ENCODE measurements at regions not wholly inside any gene's neighbourhood (a gene's known extent, or its start where the extent isn't known, plus 50 kb on each side); places are given as distances from the start of the nearest gene placed in this dataset.

- Histone ChIP-seq H3K36me3 (ENCODE audit: insufficient read depth, insufficient read length, low read length) (no peaks in the 10 kb centered on the region), H3K9ac (ENCODE audit: insufficient read length, low read depth) (no peak overlapping the region), H3K9me3 (ENCODE audit: insufficient read depth, low read length) (no peaks in the 10 kb centered on the region), H3K4me1 (ENCODE audit: insufficient read depth, insufficient read length) (no peaks in the 10 kb centered on the region), H3K27me3 (ENCODE audit: insufficient read depth, insufficient read length) (no peaks in the 10 kb centered on the region), H3K4me3 (ENCODE audit: insufficient read length, low read depth) (no peak overlapping the region)
- TF ChIP-seq ZNF274 (IDR thresholded peaks at IDR 0.05; ENCODE audit: low read depth, low read length) (no peak), SUZ12 (IDR thresholded peaks at IDR 0.05; ENCODE audit: extremely low read depth, insufficient read depth, insufficient read length) (no peak), YY1 (IDR thresholded peaks at IDR 0.05; ENCODE audit: insufficient read depth, insufficient read length) (no peak)
- no peak for DNase-seq (ENCODE audit: low read depth, low spot score)
These were observed 114.6 kb downstream of the CYB561 start for GRCh38 chr17:63331301-63332061.

DNA sequence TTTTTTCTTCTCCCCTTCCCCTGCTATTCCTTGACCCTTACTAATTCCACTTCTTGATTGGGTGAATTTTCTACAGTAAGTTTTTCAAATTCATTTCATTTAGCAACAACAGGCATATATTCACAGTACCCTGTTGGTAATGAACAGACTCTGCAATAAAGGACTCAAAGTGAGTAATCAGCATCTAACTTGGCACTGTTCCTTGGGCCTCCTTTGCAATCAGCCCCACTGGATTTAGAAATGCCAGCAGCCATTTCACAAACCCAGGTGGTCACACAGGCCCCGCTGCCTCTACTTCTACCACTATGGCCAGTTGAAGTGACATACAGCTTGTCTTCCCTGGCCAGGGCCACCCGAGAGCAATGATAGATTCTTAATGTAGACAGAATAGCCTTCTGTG, 113.8 kb downstream of the CYB561 start:
- Histone ChIP-seq H3K4me1 (ENCODE audit: insufficient read depth, insufficient read length) (no peaks in the 10 kb centered on the region), H3K27me3 (ENCODE audit: insufficient read depth, insufficient read length) (no peaks in the 10 kb centered on the region), H3K9ac (ENCODE audit: insufficient read length, low read depth) (no peak overlapping the region), H3K4me3 (ENCODE audit: insufficient read length, low read depth) (no peak overlapping the region), H3K36me3 (ENCODE audit: insufficient read depth, insufficient read length, low read length) (no peaks in the 10 kb centered on the region), H3K9me3 (ENCODE audit: insufficient read depth, low read length) (no peaks in the 10 kb centered on the region)
- no peak for DNase-seq (ENCODE audit: low read depth, low spot score)
- TF ChIP-seq YY1 (IDR thresholded peaks at IDR 0.05; ENCODE audit: insufficient read depth, insufficient read length) (no peak), ZNF274 (IDR thresholded peaks at IDR 0.05; ENCODE audit: low read depth, low read length) (no peak), SUZ12 (IDR thresholded peaks at IDR 0.05; ENCODE audit: extremely low read depth, insufficient read depth, insufficient read length) (no peak)

GRCh38 chr17:63333869-63334268, 112.2 kb downstream of the CYB561 start:
- H3K9ac ChIP-seq (ENCODE audit: insufficient read length, low read depth), result no peak overlapping the region
- no peaks in the 10 kb centered on the region for H3K9me3 ChIP-seq (ENCODE audit: insufficient read depth, low read length)
- no peaks in the 10 kb centered on the region for H3K36me3 ChIP-seq (ENCODE audit: insufficient read depth, insufficient read length, low read length)
- no peak overlapping the region for H3K4me3 ChIP-seq (ENCODE audit: insufficient read length, low read depth)
- H3K4me1 ChIP-seq (ENCODE audit: insufficient read depth, insufficient read length), result no peaks in the 10 kb centered on the region
- H3K27me3 ChIP-seq (ENCODE audit: insufficient read depth, insufficient read length), result no peaks in the 10 kb centered on the region
- TF ChIP-seq YY1 (IDR thresholded peaks at IDR 0.05; ENCODE audit: insufficient read depth, insufficient read length), result no peak
- no peak for TF ChIP-seq ZNF274 (IDR thresholded peaks at IDR 0.05; ENCODE audit: low read depth, low read length)
- no peak for TF ChIP-seq SUZ12 (IDR thresholded peaks at IDR 0.05; ENCODE audit: extremely low read depth, insufficient read depth, insufficient read length)
- DNase-seq (ENCODE audit: low read depth, low spot score), result no peak

GRCh38 chr17:63335831-63336230, 110.3 kb downstream of the CYB561 start:
- peaks cover 3% of the 10 kb centered on the region for H3K36me3 ChIP-seq (ENCODE audit: insufficient read depth, insufficient read length, low read length)
- H3K4me3 ChIP-seq (ENCODE audit: insufficient read length, low read depth), result no peak overlapping the region
- no peak overlapping the region for H3K9ac ChIP-seq (ENCODE audit: insufficient read length, low read depth)
- no peaks in the 10 kb centered on the region for H3K9me3 ChIP-seq (ENCODE audit: insufficient read depth, low read length)
- no peak for TF ChIP-seq ZNF274 (IDR thresholded peaks at IDR 0.05; ENCODE audit: low read depth, low read length)
- DNase-seq (ENCODE audit: low read depth, low spot score), result no peak
- no peaks in the 10 kb centered on the region for H3K4me1 ChIP-seq (ENCODE audit: insufficient read depth, insufficient read length)
- H3K27me3 ChIP-seq (ENCODE audit: insufficient read depth, insufficient read length), result no peaks in the 10 kb centered on the region

DNA sequence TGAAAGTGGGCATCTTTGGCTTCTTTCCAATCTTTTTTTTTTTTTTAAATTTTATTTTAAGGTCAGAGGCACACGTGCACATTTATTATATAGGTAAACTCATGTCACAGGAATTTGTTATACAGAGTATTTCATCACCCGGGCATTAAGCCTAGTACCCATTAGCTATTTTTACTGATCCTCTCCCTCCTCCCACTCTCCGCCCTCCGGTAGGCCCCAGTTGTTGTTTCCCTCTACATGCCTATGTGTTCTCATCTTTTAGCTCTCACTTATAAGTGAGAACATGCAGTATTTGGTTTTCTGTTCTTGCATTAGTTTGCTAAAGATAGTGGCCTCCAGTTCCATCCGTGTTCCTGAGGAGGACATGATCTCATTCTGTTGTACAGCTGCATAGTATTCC, 108.5 kb downstream of the CYB561 start:
- no peaks in the 10 kb centered on the region for H3K4me1 ChIP-seq (ENCODE audit: insufficient read depth, insufficient read length)
- no peak overlapping the region for H3K9ac ChIP-seq (ENCODE audit: insufficient read length, low read depth)
- H3K4me3 ChIP-seq (ENCODE audit: insufficient read length, low read depth), result no peak overlapping the region
- TF ChIP-seq SUZ12 (IDR thresholded peaks at IDR 0.05; ENCODE audit: extremely low read depth, insufficient read depth, insufficient read length) (no peak), YY1 (IDR thresholded peaks at IDR 0.05; ENCODE audit: insufficient read depth, insufficient read length) (no peak), ZNF274 (IDR thresholded peaks at IDR 0.05; ENCODE audit: low read depth, low read length) (no peak)
- no peaks in the 10 kb centered on the region for H3K27me3 ChIP-seq (ENCODE audit: insufficient read depth, insufficient read length)
- no peak for DNase-seq (ENCODE audit: low read depth, low spot score)
- H3K36me3 ChIP-seq (ENCODE audit: insufficient read depth, insufficient read length, low read length), result peaks cover 7% of the 10 kb centered on the region
- no peaks in the 10 kb centered on the region for H3K9me3 ChIP-seq (ENCODE audit: insufficient read depth, low read length)

DNA sequence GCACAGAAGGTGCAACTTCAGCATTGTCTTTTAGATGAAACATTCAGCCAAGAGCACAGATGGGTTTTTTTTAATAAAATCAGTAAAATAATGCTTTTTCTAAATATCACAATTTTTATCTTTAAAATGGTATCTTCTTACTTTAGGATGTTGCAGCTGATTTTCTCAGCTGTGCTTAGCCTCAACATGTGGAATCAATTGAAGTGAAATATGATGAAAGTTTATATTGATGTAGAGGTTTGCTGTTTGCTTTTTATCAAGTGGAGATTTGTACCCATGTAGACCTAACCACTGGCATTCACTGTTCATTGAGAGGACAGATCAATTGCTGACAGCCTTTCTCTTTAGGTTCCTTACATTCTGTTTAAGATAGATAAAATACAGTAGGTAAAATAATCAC, 107.8 kb downstream of the CYB561 start:
- H3K27me3 ChIP-seq (ENCODE audit: insufficient read depth, insufficient read length), result no peaks in the 10 kb centered on the region
- no peak for DNase-seq (ENCODE audit: low read depth, low spot score)
- no peak overlapping the region for H3K4me3 ChIP-seq (ENCODE audit: insufficient read length, low read depth)
- no peak for TF ChIP-seq YY1 (IDR thresholded peaks at IDR 0.05; ENCODE audit: insufficient read depth, insufficient read length)
- TF ChIP-seq SUZ12 (IDR thresholded peaks at IDR 0.05; ENCODE audit: extremely low read depth, insufficient read depth, insufficient read length), result no peak
- no peak for TF ChIP-seq ZNF274 (IDR thresholded peaks at IDR 0.05; ENCODE audit: low read depth, low read length)
- H3K4me1 ChIP-seq (ENCODE audit: insufficient read depth, insufficient read length), result no peaks in the 10 kb centered on the region
- no peak overlapping the region for H3K9ac ChIP-seq (ENCODE audit: insufficient read length, low read depth)
- peaks cover 7% of the 10 kb centered on the region for H3K36me3 ChIP-seq (ENCODE audit: insufficient read depth, insufficient read length, low read length)
- H3K9me3 ChIP-seq (ENCODE audit: insufficient read depth, low read length), result no peaks in the 10 kb centered on the region

- Histone ChIP-seq H3K27me3 (ENCODE audit: insufficient read depth, insufficient read length) (no peaks in the 10 kb centered on the region), H3K9me3 (ENCODE audit: insufficient read depth, low read length) (no peaks in the 10 kb centered on the region), H3K9ac (ENCODE audit: insufficient read length, low read depth) (no peak overlapping the region), H3K4me3 (ENCODE audit: insufficient read length, low read depth) (no peak overlapping the region), H3K36me3 (ENCODE audit: insufficient read depth, insufficient read length, low read length) (peaks cover 7% of the 10 kb centered on the region), H3K4me1 (ENCODE audit: insufficient read depth, insufficient read length) (no peaks in the 10 kb centered on the region)
- TF ChIP-seq ZNF274 (IDR thresholded peaks at IDR 0.05; ENCODE audit: low read depth, low read length), result no peak
- TF ChIP-seq YY1 (IDR thresholded peaks at IDR 0.05; ENCODE audit: insufficient read depth, insufficient read length), result no peak
- no peak for TF ChIP-seq SUZ12 (IDR thresholded peaks at IDR 0.05; ENCODE audit: extremely low read depth, insufficient read depth, insufficient read length)
- no peak for DNase-seq (ENCODE audit: low read depth, low spot score)
These were observed 104.8 kb downstream of the CYB561 start for GRCh38 chr17:63341276-63341675.

All from NT2/D1 (cell line).